C4-2B (cell line): ENCODE measurements at regions not wholly inside any gene's neighbourhood (a gene's known extent, or its start where the extent isn't known, plus 50 kb on each side); places are given as distances from the start of the nearest gene placed in this dataset.

Source experiments
- CTCF ChIP-seq: fragments of 450-650 bp; conservative IDR thresholded peaks from 2 replicates; pipeline ENCODE4 v1.5.1; 2017; ENCODE audit warnings: mild to moderate bottlenecking
- ZFX ChIP-seq: fragments of 450-650 bp; IDR thresholded peaks from 2 replicates; pipeline ENCODE4 v1.6.1; 2017

GRCh38 chr12:89783359-89784060 lies 74.9 kb upstream of the ATP2B1 start:
- TF ChIP-seq CTCF: no peak
- no peak for TF ChIP-seq ZFX
